Spleen (tissue), 11 donors: ENCODE measurements at regions not wholly inside any gene's neighbourhood (a gene's known extent, or its start where the extent isn't known, plus 50 kb on each side); places are given as distances from the start of the nearest gene placed in this dataset.
"Not testable (repeated sequence)": the region's sequence is repeated elsewhere in the genome, so short reads cannot be mapped to it uniquely, and the experiment has no call there.

ENCODE experiments used
- DNase-seq: peaks from one replicate; pipeline ENCODE4 v3.0.0-alpha.2; 2020
- H3K27ac ChIP-seq, 8 donors: fragments of 200-600 bp; sonication (generic) in 7 of 8; 1 replicate in 4 of 8; 2 replicates in 4 of 8; pipeline versions ENCODE4 v1.5.0 to v1.8.0; 2016 to 2021; ENCODE audit warnings: inconsistent platforms in 4 of 8, mild to moderate bottlenecking in 4 of 8, moderate library complexity in 1 of 8
- H3K27me3 ChIP-seq, 7 donors: fragments of 200-600 bp; sonication (generic) in 6 of 7; replicated peaks in 1 of 7; 1 replicate in 4 of 7; 2 replicates in 3 of 7; pipeline versions ENCODE4 v1.5.0 to v1.8.0; 2016 to 2021; ENCODE audit warnings: inconsistent platforms in 3 of 7, mild to moderate bottlenecking in 1 of 7
- H3K36me3 ChIP-seq, 6 donors: fragments of 200-600 bp; sonication (generic) in 5 of 6; 1 replicate in 4 of 6; 2 replicates in 2 of 6; pipeline versions ENCODE4 v1.5.0 to v1.8.0; 2016 to 2021; ENCODE audit warnings: inconsistent platforms in 2 of 6
- H3K4me1 ChIP-seq, 6 donors: fragments of 200-600 bp; sonication (generic) in 5 of 6; 1 replicate in 3 of 6; 2 replicates in 3 of 6; pipeline versions ENCODE4 v1.5.0 to v1.8.0; 2016 to 2021; ENCODE audit warnings: inconsistent platforms in 3 of 6
- H3K4me3 ChIP-seq, 8 donors: fragments of 200-600 bp; sonication (generic) in 7 of 8; 1 replicate in 4 of 8; 2 replicates in 4 of 8; pipeline versions ENCODE4 v1.5.0 to v1.8.0; 2016 to 2021; ENCODE audit warnings: inconsistent platforms in 4 of 8, mild to moderate bottlenecking in 4 of 8, moderate library complexity in 2 of 8
- H3K9me3 ChIP-seq, 8 donors: fragments of 200-600 bp; sonication (generic) in 7 of 8; 1 replicate in 4 of 8; 2 replicates in 4 of 8; pipeline versions ENCODE4 v1.5.0 to v1.8.0; 2016 to 2021; ENCODE audit warnings: inconsistent platforms in 4 of 8
- POLR2A ChIP-seq, 3 donors: fragments of 450-650 bp; IDR thresholded peaks; one replicate each; pipeline ENCODE4 v1.5.1; 2017; ENCODE audit warnings: antibody characterized with exemption in 3 of 3, mild to moderate bottlenecking in 1 of 3
- POLR2AphosphoS5 ChIP-seq, 3 donors: sonication (generic); formaldehyde crosslinking; IDR thresholded peaks; one replicate each; pipeline ENCODE4 v1.5.1; 2017; ENCODE audit warnings: antibody characterized with exemption in 3 of 3
- WGBS, 5 donors: extraction: QIAGEN DNeasy Blood & Tissue Kit in 3 of 5; methylation state at CpG; one replicate each; pipeline versions ENCODE4 v1.1.5 to v1.1.7; 2013 to 2018; 5-methylcytosine and 5-hydroxymethylcytosine counted together
- intact Hi-C: fragments of 100-400 bp; cut with DNase I; formaldehyde crosslinking; loops from one replicate; pipeline ENCODE4 v1.15.0; 2023; ENCODE audit warnings: low total_unique reads
- TF ChIP-seq, protein P1 (sequence below), 11 experiments: fragments of 200-600 bp in 7 of 11; fragments of 450-650 bp in 4 of 11; sonication (generic) in 4 of 11; IDR thresholded peaks in 8 of 11; conservative IDR thresholded peaks in 3 of 11; 1 replicate in 7 of 11; 2 replicates in 4 of 11; pipeline versions ENCODE4 v1.4.0 to v1.8.0; 2016 to 2021; ENCODE audit warnings: antibody characterized with exemption in 11 of 11, inconsistent platforms in 4 of 11, mild to moderate bottlenecking in 1 of 11
- donor health status: healthy with polysubstance abuse.
- donor health status: DM: no; HTN: no; CAD: no; lungs with moderate emphysema.
- donor health status: DM: no; HTN: no; CAD: no.
- donor health status: Bipolar disorder and iron deficiency.
- donor health status: healthy.
- donor health status: DM: no; HTN: no; CAD: no.
- donor health status: DM: yes; HTN: yes; CAD: no.

DNA sequence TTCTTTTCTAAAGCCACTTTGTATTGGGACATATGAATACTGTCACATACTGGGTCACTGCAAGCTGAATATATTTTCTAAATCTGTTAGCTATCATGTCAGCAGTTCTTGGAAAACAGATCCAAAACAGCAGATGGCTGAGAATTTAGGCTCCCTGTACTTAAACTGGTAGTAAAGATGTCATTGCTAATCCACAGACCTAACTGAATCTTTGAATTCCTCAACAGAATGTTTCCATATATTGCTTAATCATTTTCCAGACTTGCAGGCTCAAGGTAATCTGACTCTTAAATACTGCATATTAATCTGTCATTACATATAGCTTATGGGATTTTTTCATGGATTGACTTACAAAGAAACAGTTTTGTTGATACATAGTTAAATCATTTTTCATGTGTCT, 639.0 kb upstream of the KLHL1 start:
- peaks cover 0 to 16% (median 0%) of the 10 kb centered on the region in 8 donors for H3K9me3 ChIP-seq
- H3K27ac ChIP-seq = no peak overlapping the region
- no peak overlapping the region for H3K4me3 ChIP-seq
- TF ChIP-seq POLR2AphosphoS5 (IDR thresholded peaks at IDR 0.05) = no peak
- TF ChIP-seq, protein P1, sequence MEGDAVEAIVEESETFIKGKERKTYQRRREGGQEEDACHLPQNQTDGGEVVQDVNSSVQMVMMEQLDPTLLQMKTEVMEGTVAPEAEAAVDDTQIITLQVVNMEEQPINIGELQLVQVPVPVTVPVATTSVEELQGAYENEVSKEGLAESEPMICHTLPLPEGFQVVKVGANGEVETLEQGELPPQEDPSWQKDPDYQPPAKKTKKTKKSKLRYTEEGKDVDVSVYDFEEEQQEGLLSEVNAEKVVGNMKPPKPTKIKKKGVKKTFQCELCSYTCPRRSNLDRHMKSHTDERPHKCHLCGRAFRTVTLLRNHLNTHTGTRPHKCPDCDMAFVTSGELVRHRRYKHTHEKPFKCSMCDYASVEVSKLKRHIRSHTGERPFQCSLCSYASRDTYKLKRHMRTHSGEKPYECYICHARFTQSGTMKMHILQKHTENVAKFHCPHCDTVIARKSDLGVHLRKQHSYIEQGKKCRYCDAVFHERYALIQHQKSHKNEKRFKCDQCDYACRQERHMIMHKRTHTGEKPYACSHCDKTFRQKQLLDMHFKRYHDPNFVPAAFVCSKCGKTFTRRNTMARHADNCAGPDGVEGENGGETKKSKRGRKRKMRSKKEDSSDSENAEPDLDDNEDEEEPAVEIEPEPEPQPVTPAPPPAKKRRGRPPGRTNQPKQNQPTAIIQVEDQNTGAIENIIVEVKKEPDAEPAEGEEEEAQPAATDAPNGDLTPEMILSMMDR (IDR thresholded peaks at IDR 0.05 in 8 of 11, conservative IDR thresholded peaks at IDR 0.05 in 3 of 11) = no peak
- no peak for TF ChIP-seq POLR2A (IDR thresholded peaks at IDR 0.05)
- intact Hi-C loops = no loop called here
- no peaks in the 10 kb centered on the region for H3K36me3 ChIP-seq
- no peak for DNase-seq
- no peaks in the 10 kb centered on the region for H3K4me1 ChIP-seq
- H3K27me3 ChIP-seq = no peaks in the 10 kb centered on the region

DNA sequence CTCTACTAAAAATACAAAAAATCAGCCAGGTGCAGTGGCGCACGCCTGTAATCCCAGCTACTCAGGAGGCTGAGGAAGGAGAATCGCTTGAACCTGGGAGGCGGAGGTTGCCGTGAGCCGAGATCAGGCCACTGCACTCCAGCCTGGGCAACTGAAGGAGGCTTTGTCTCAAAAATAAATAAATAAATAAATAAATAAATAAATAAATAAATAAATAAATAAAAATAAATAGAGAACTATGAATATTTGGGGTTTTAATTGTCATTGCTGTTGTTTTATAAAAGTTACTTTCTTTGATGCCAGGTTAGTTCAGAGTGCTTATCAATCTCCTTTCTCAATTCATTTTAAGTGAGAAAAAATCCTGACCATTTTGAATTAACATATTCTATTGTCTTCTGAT, 638.2 kb upstream of the KLHL1 start:
- H3K27ac ChIP-seq, DNase-seq, intact Hi-C loops, H3K4me1 ChIP-seq, H3K36me3 ChIP-seq, H3K4me3 ChIP-seq, H3K27me3 ChIP-seq: not testable (repeated sequence)
- WGBS, 5 donors = 87 to 98% (median 93%) methylated on average over 6 of the region's 6 CpGs
- peaks cover 0 to 16% (median 0%) of the 10 kb centered on the region in 8 donors for H3K9me3 ChIP-seq

DNA sequence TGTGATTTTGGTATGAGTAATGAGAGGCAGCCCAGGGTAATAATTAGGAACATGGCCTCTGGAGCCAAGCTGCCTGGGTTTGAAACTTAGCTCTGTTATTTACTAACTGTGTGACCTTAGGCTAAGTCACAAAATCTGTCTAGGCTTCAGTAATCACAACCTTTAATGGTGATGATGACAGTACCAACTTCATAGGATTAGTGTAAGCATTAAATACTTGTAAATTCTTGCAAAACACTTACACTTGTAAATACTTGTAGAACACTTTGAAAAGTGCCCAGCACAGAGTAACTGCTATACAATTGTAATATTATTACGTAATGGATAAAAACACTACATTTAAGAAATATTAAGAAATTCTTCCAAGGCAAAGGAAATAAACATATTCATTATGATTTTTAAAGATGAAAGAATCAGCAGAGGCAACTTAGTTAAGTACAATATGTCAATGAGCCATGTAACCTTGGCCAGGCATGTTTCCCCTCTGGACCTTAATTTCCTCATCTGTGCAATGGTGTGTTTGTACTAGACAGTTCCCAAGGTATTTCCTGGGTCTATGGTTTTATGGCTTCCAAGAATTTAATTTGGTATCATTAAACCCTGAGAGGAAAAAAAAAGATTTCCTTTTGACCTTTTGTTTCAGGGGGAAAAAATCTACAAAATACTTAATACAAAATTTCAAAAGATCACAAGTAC, 628.5 kb upstream of the KLHL1 start:
- no peak for DNase-seq

DNA sequence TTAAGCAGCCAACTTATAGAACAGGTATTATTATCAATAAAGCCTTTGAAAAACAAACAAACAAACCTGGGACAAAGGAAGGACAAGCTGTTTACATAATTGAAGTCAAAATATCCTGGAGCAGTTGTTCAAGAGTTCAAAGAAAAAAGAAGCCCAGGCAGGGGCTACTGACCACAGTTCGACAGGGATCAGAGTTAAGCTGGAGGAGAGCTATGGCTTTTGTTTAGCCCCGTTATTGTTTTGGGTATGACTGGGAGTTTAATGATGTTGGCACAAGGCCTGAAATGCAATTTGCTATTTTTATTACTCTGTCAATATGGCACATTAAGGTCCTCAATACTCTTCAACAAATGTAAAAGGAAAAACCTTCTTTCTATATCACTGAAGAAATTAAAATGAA, 624.4 kb upstream of the KLHL1 start:
- no peak for DNase-seq
- no peaks in the 10 kb centered on the region for H3K36me3 ChIP-seq
- WGBS, 5 donors = 69 to 87% (median 74%) methylated on average over 2 of the region's 2 CpGs
- H3K27me3 ChIP-seq = no peaks in the 10 kb centered on the region
- H3K27ac ChIP-seq = no peak overlapping the region
- TF ChIP-seq POLR2AphosphoS5 (IDR thresholded peaks at IDR 0.05) (no peak), POLR2A (IDR thresholded peaks at IDR 0.05) (no peak)
- TF ChIP-seq, protein P1 (IDR thresholded peaks at IDR 0.05 in 8 of 11, conservative IDR thresholded peaks at IDR 0.05 in 3 of 11) = no peak
- intact Hi-C loops = no loop called here
- no peaks in the 10 kb centered on the region for H3K4me1 ChIP-seq
- H3K9me3 ChIP-seq = no peaks in the 10 kb centered on the region
- H3K4me3 ChIP-seq = no peak overlapping the region

More for the DNA sequence above, 628.5 kb upstream of the KLHL1 start:
- 79 to 94% (median 87%) methylated on average over 1 of the region's 1 CpG for WGBS, 5 donors
- Histone ChIP-seq H3K4me3 (no peak overlapping the region), H3K27ac (no peak overlapping the region), H3K9me3 (no peaks in the 10 kb centered on the region), H3K27me3 (no peaks in the 10 kb centered on the region), H3K36me3 (no peaks in the 10 kb centered on the region), H3K4me1 (no peaks in the 10 kb centered on the region)
- intact Hi-C loops = no loop called here
- TF ChIP-seq POLR2AphosphoS5 (IDR thresholded peaks at IDR 0.05) (no peak), POLR2A (IDR thresholded peaks at IDR 0.05) (no peak)
- TF ChIP-seq, protein P1 (IDR thresholded peaks at IDR 0.05 in 8 of 11, conservative IDR thresholded peaks at IDR 0.05 in 3 of 11) = no peak

DNA sequence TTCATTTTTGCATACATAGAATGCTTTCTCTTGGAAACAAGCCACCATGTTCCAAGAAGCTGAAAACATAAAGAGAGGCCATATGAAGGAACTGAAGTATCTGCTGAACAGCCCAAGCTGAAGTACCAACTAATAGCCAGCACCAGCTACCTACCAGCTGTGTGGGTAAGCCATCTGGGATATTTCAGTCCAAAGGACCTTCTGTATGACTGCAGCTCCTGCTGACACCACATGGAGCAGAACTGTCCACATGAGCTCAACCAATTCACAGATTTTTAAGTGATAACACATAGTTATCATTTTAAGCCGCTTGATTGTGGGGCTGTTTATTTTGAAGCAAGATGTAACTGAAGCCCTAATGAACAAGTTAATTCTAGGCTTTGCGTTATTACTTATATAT, 621.1 kb upstream of the KLHL1 start:
- DNase-seq = no peak
- no peaks in the 10 kb centered on the region for H3K4me1 ChIP-seq
- H3K4me3 ChIP-seq = no peak overlapping the region
- no peak overlapping the region for H3K27ac ChIP-seq
- 45 to 96% (median 69%) methylated on average over 2 of the region's 2 CpGs for WGBS, 5 donors
- H3K36me3 ChIP-seq = no peaks in the 10 kb centered on the region
- intact Hi-C loops = no loop called here
- TF ChIP-seq POLR2A (IDR thresholded peaks at IDR 0.05) (no peak), POLR2AphosphoS5 (IDR thresholded peaks at IDR 0.05) (no peak)
- TF ChIP-seq, protein P1 (IDR thresholded peaks at IDR 0.05 in 8 of 11, conservative IDR thresholded peaks at IDR 0.05 in 3 of 11) = no peak
- H3K9me3 ChIP-seq = no peaks in the 10 kb centered on the region
- no peaks in the 10 kb centered on the region for H3K27me3 ChIP-seq
